SU-DHL-6 (cell line): ENCODE measurements at regions not wholly inside any gene's neighbourhood (a gene's known extent, or its start where the extent isn't known, plus 50 kb on each side); places are given as distances from the start of the nearest gene placed in this dataset.

Experiments used
- H2AFZ ChIP-seq: fragments of 200-600 bp; sonication (generic); 2 replicates; pipeline ENCODE4 v1.6.1; 2014; ENCODE audit warnings: low read depth, mild to moderate bottlenecking, moderate library complexity, mixed read lengths, antibody characterized with exemption, low read length; ENCODE audit not compliant: severe bottlenecking
- H3F3A ChIP-seq: fragments of 200-600 bp; shearing (Covaris generic); 2 replicates; pipeline ENCODE4 v1.6.0; 2016; ENCODE audit warnings: antibody characterized with exemption, mild to moderate bottlenecking; ENCODE audit not compliant: insufficient read depth
- H3K27ac ChIP-seq: fragments of 200-600 bp; sonication (generic); 2 replicates; pipeline ENCODE4 v1.5.1; 2016; ENCODE audit warnings: low read depth, mild to moderate bottlenecking, low read length, moderate library complexity, mixed read lengths
- H3K27me3 ChIP-seq: fragments of 200-600 bp; sonication (generic), shearing (Covaris generic); 2 replicates; pipeline ENCODE4 v1.6.0; 2014; ENCODE audit warnings: mild to moderate bottlenecking, low read length
- H3K36me3 ChIP-seq: fragments of 200-600 bp; sonication (generic); 2 replicates; pipeline ENCODE4 v1.6.1; 2014; ENCODE audit warnings: mild to moderate bottlenecking, low read length, mixed read lengths
- H3K4me2 ChIP-seq: fragments of 300-600, 200-600 bp; shearing (Covaris generic), sonication (generic); 2 replicates; pipeline ENCODE4 v1.6.0; 2014; ENCODE audit warnings: low read length, low read depth, mild to moderate bottlenecking; ENCODE audit not compliant: poor library complexity, severe bottlenecking
- H3K4me3 ChIP-seq: fragments of 200-600 bp; sonication (generic); 2 replicates; pipeline ENCODE4 v1.5.1; 2014; ENCODE audit warnings: antibody characterized with exemption, low read length, mild to moderate bottlenecking, mixed read lengths; ENCODE audit not compliant: insufficient read depth, poor library complexity, severe bottlenecking
- H3K79me2 ChIP-seq: fragments of 200-600 bp; sonication (generic); 2 replicates; pipeline ENCODE4 v1.6.1; 2014; ENCODE audit warnings: mild to moderate bottlenecking, low read length, moderate library complexity; ENCODE audit not compliant: insufficient read depth
- H3K9ac ChIP-seq: fragments of 200-600 bp; sonication (generic); 2 replicates; pipeline ENCODE4 v1.7.0; 2014; ENCODE audit warnings: mild to moderate bottlenecking, low read length
- H3K9me2 ChIP-seq: fragments of 200-600 bp; sonication (generic); replicated peaks from 2 replicates; pipeline ENCODE4 v1.6.1; 2014; ENCODE audit warnings: low read length; ENCODE audit not compliant: insufficient read depth
- H3K9me3 ChIP-seq: fragments of 200-600 bp; sonication (generic); 2 replicates; pipeline ENCODE4 v1.6.1; 2014; ENCODE audit warnings: low read length, mixed read lengths; ENCODE audit not compliant: insufficient read depth
- H4K20me1 ChIP-seq: fragments of 200-600 bp; sonication (generic); 2 replicates; pipeline ENCODE4 v1.6.1; 2014; ENCODE audit warnings: low read depth, mild to moderate bottlenecking, antibody characterized with exemption, low read length, moderate library complexity, mixed read lengths
- EZH2phosphoT487 ChIP-seq: fragments of 200-600 bp; sonication (generic), shearing (Covaris generic); conservative IDR thresholded peaks from 2 replicates; pipeline ENCODE4 v1.6.1; 2018; ENCODE audit warnings: mild to moderate bottlenecking, antibody characterized with exemption, low read length, moderate library complexity, mixed read lengths
- TF ChIP-seq, protein P1 (sequence below): fragments of 200-600 bp; sonication (generic); IDR thresholded peaks from one replicate; pipeline ENCODE4 v1.5.1; 2017; ENCODE audit warnings: antibody characterized with exemption, mild to moderate bottlenecking, low read length, moderate library complexity; ENCODE audit not compliant: insufficient read depth, poor library complexity, severe bottlenecking

DNA sequence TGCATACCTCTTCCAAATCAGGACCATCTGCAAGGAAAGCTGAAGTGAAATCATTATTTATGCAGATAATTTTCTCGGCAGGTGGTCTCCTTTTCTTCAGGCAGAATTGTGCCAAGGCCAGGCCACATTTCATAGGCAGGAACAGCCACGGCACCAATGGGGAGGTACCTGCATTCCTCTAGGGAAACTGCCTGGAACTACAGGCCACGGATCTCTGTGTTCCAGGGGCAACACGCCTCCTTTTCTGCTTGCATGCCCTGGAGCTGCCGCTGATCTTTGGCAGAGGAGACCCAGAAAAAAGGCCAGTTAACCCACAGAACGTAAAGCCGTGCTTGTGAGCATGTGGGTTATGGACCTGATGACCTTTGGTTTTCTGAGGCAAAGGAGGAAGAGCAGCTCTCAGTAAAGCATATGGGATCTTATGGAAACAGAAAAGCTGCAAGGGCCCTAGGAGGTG, 111.2 kb upstream of the KIAA1217 start:
- Histone ChIP-seq H3K79me2 (no peaks in the 10 kb centered on the region), H3K9ac (no peak overlapping the region), H3K36me3 (no peaks in the 10 kb centered on the region), H3K4me2 (no peak overlapping the region), H3F3A (no peaks in the 10 kb centered on the region), H4K20me1 (no peaks in the 10 kb centered on the region), H3K9me3 (no peaks in the 10 kb centered on the region), H3K9me2 (no peaks in the 10 kb centered on the region), H3K4me3 (no peak overlapping the region), H2AFZ (no peak overlapping the region), H3K27me3 (no peaks in the 10 kb centered on the region), H3K27ac (no peak overlapping the region)
- TF ChIP-seq EZH2phosphoT487 = no peak
- TF ChIP-seq, protein P1, sequence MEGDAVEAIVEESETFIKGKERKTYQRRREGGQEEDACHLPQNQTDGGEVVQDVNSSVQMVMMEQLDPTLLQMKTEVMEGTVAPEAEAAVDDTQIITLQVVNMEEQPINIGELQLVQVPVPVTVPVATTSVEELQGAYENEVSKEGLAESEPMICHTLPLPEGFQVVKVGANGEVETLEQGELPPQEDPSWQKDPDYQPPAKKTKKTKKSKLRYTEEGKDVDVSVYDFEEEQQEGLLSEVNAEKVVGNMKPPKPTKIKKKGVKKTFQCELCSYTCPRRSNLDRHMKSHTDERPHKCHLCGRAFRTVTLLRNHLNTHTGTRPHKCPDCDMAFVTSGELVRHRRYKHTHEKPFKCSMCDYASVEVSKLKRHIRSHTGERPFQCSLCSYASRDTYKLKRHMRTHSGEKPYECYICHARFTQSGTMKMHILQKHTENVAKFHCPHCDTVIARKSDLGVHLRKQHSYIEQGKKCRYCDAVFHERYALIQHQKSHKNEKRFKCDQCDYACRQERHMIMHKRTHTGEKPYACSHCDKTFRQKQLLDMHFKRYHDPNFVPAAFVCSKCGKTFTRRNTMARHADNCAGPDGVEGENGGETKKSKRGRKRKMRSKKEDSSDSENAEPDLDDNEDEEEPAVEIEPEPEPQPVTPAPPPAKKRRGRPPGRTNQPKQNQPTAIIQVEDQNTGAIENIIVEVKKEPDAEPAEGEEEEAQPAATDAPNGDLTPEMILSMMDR = no peak

DNA sequence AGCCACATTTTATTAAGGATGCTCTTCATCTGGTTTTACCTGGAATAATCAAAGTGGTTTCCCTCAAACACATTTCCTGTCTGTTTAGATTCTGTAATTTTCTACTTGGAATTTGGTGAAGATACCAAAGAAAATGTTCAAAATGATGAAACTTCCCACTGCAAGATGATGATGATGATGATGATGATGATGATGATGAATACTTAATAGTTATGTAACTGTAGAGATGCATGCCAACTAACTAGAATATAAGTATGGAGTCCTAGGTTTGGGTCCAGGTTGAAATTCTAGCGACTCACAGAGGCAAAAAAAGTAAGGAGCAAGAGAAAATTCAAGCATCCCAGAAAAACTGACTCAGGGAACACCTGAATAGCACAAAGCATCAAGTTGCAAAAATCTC, 104.0 kb upstream of the KIAA1217 start:
- H4K20me1 ChIP-seq = no peaks in the 10 kb centered on the region
- H3K79me2 ChIP-seq = no peaks in the 10 kb centered on the region
- no peaks in the 10 kb centered on the region for H3K9me2 ChIP-seq
- no peak overlapping the region for H3K27ac ChIP-seq
- TF ChIP-seq EZH2phosphoT487 = no peak
- TF ChIP-seq, protein P1 = no peak
- no peaks in the 10 kb centered on the region for H3K9me3 ChIP-seq
- H3K9ac ChIP-seq = no peak overlapping the region
- H3F3A ChIP-seq = no peaks in the 10 kb centered on the region
- no peaks in the 10 kb centered on the region for H3K36me3 ChIP-seq
- H3K4me2 ChIP-seq = no peak overlapping the region
- H3K27me3 ChIP-seq = no peaks in the 10 kb centered on the region
- no peak overlapping the region for H3K4me3 ChIP-seq
- H2AFZ ChIP-seq = no peak overlapping the region

DNA sequence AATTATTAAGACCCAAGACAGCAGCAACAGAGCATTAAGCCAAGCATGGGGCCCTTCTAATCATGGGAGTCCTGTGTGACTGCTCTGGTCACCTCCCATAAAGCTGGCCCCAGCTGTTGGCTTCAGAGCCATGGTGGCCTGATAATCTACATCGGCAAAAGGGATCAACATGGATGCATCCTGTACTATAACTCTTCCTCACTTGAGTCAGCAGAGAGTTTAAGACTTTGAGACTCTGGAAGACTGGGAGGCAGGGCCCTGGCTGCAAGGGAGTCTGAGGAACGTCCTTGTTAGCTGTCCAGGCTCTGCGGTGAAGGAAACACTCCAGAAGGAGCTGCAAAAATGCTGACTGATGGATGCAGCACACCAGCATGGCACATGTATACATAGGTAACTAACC, 95.0 kb upstream of the KIAA1217 start:
- H4K20me1 ChIP-seq = no peaks in the 10 kb centered on the region
- no peaks in the 10 kb centered on the region for H3K36me3 ChIP-seq
- no peaks in the 10 kb centered on the region for H3K79me2 ChIP-seq
- no peak overlapping the region for H2AFZ ChIP-seq
- no peaks in the 10 kb centered on the region for H3K9me2 ChIP-seq
- H3K4me3 ChIP-seq = no peak overlapping the region
- no peak overlapping the region for H3K4me2 ChIP-seq
- H3K27me3 ChIP-seq = no peaks in the 10 kb centered on the region
- H3K9me3 ChIP-seq = no peaks in the 10 kb centered on the region
- no peak for TF ChIP-seq EZH2phosphoT487
- TF ChIP-seq, protein P1 = no peak
- no peaks in the 10 kb centered on the region for H3F3A ChIP-seq
- H3K9ac ChIP-seq = no peak overlapping the region
- H3K27ac ChIP-seq = no peak overlapping the region

DNA sequence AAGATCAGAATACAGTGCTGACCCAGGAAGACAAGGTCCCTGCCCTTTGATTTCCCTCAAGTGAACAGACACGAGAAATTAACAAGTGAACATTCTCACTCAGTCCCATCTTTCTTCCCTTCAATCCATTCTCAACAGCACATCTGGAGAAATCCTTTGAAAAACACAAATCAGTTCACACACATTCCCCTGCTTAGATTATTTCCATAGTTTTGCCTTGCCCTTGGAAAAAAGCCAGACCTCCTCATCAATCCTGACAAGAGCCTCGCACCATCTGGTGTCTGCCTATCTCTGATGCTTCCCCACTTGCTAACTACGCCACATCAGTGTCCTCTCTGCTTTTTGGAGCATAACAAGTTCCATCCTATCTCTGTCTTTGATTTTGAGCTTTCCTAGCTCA, 94.4 kb upstream of the KIAA1217 start:
- no peaks in the 10 kb centered on the region for H3K79me2 ChIP-seq
- H3K4me2 ChIP-seq = no peak overlapping the region
- no peaks in the 10 kb centered on the region for H4K20me1 ChIP-seq
- H3K9ac ChIP-seq = no peak overlapping the region
- no peak overlapping the region for H3K4me3 ChIP-seq
- H3K36me3 ChIP-seq = no peaks in the 10 kb centered on the region
- H3K27me3 ChIP-seq = no peaks in the 10 kb centered on the region
- H3K9me2 ChIP-seq = no peaks in the 10 kb centered on the region
- H3K9me3 ChIP-seq = no peaks in the 10 kb centered on the region
- TF ChIP-seq EZH2phosphoT487 = no peak
- TF ChIP-seq, protein P1 = no peak
- no peaks in the 10 kb centered on the region for H3F3A ChIP-seq
- no peak overlapping the region for H2AFZ ChIP-seq
- no peak overlapping the region for H3K27ac ChIP-seq
